ENCODE measurements at regions not wholly inside any gene's neighbourhood (a gene's known extent, or its start where the extent isn't known, plus 50 kb on each side); places are given as distances from the start of the nearest gene placed in this dataset.
A peak's percentile ranks its signal among the peaks of the same experiment; 100 is the strongest.

GRCh38 chr6:112697265-112697664 lies 350.1 kb downstream of the RFPL4B start:
- DNase-seq (ENCODE audit: insufficient read length, low spot score) = no peak
- FAIRE-seq = no peak

- FAIRE-seq = no peak
- DNase-seq (ENCODE audit: insufficient read length, low spot score) = no peak
These were observed 354.1 kb downstream of the RFPL4B start for GRCh38 chr6:112701201-112701600.

GRCh38 chr6:112710710-112711109 lies 363.6 kb downstream of the RFPL4B start:
- FAIRE-seq (no peak), DNase-seq (ENCODE audit: insufficient read length, low spot score) (no peak)

- FAIRE-seq (no peak), DNase-seq (ENCODE audit: insufficient read length, low spot score) (no peak)
These were observed 366.3 kb downstream of the RFPL4B start for GRCh38 chr6:112713402-112713801.

- DNase-seq (ENCODE audit: insufficient read length, low spot score) (no peak), FAIRE-seq (no peak)
These were observed 370.3 kb downstream of the RFPL4B start for GRCh38 chr6:112717401-112717800.

- no peak for DNase-seq (ENCODE audit: insufficient read length, low spot score)
- FAIRE-seq = no peak
These were observed 370.7 kb downstream of the RFPL4B start for GRCh38 chr6:112717856-112718255.

DNA sequence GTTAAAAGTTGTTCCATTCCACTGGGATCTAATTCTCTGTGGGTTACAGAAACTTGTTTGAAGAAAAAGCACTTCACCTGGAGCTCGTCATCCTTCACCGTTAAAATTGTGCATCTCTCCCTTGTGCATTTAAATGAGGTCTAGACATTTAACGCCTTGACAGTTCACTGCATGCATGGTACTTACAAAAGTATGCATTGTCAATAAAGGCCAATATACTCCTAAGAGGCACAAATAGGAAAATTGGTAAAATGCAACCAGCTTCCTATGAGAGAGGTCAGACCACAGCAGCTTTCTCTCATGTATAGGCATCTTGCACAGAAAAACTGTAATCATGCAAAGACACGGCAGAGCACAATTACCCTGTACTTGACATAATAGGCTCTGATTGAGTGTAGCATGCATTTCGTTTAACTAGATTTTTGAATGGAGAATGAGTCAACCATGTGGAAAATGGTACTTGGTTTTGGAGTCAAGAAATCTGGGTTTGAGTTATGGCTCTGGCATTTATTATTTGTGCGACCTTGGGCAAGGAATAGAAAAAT lies 378.5 kb downstream of the RFPL4B start:
- DNase-seq (ENCODE audit: insufficient read length, low spot score) (no peak), FAIRE-seq (no peak)

GRCh38 chr6:112735129-112735528 lies 388.0 kb downstream of the RFPL4B start:
- no peak for FAIRE-seq
- no peak for DNase-seq (ENCODE audit: insufficient read length, low spot score)

DNA sequence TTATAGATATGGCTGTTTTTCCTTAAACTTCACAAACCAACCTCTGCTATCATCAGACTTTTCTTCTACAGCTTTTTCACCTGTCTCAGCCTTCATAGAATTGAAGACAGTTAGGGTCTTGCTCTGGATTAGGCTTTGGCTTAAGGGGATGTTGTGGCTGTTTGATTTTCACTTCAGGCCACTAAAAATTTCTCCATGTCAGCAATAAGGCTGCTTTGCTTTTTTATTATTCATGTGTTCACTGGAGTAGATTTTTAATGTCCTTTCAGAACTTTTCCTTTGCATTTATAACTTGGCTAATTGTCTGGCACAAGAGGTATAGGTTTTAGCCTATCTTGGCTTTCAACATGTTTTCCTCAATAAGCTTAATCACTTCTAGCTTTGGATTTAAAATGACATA lies 392.6 kb downstream of the RFPL4B start:
- FAIRE-seq (no peak), DNase-seq (ENCODE audit: insufficient read length, low spot score) (no peak)

DNA sequence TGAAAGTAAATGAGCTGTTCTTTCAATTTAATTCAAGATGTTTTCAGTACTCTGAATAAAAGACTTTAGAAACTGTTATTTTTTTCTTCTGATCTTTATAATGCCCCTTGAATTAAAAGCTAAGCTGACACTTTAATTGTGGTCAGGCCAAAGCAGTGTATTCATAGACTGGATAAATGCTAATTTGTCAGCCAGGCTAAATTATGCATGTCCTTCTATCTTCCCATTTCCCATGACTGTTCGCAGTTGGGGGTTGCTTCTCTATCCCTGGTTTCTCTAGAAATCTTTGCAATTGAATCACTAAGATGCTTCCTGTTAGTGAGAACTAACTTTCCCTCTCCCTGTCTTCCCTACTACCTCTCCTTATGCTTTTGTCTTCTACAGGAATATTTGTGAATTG lies 396.2 kb downstream of the RFPL4B start:
- FAIRE-seq (no peak), DNase-seq (ENCODE audit: insufficient read length, low spot score) (no peak)

GRCh38 chr6:112744827-112745226 lies 397.7 kb downstream of the RFPL4B start:
- FAIRE-seq (no peak), DNase-seq (ENCODE audit: insufficient read length, low spot score) (no peak)

GRCh38 chr6:112745765-112746164 lies 398.6 kb downstream of the RFPL4B start:
- no peak for FAIRE-seq
- no peak for DNase-seq (ENCODE audit: insufficient read length, low spot score)

DNA sequence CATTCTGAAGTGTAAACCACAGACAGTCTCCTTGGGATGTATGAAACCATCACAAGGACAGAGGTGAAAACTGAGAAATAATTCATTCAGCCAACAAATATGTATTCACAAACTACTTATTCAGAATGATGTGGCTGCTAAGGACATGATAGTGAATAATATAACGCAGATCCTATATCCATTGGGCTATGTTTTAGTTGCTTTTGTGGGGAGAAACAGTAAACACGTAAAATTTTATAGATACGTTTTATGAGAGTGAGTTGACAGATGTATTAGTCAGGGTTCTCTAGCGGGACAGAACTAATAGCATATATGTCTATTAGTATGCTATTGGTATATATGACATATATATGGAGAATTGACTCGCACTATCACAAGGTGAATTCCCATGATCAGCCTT lies 402.5 kb downstream of the RFPL4B start:
- no peak for FAIRE-seq
- no peak for DNase-seq (ENCODE audit: insufficient read length, low spot score)

GRCh38 chr6:112752305-112752704 lies 405.2 kb downstream of the RFPL4B start:
- DNase-seq (ENCODE audit: insufficient read length, low spot score) (no peak), FAIRE-seq (no peak)

- no peak for FAIRE-seq
These were observed 405.7 kb downstream of the RFPL4B start for GRCh38 chr6:112752791-112753190.

GRCh38 chr6:112760831-112761230 lies 413.7 kb downstream of the RFPL4B start:
- no peak for DNase-seq (ENCODE audit: insufficient read length, low spot score)

More at GRCh38 chr6:112752791-112753190, 405.7 kb downstream of the RFPL4B start:
- DNase-seq (ENCODE audit: insufficient read length, low spot score) = no peak

GRCh38 chr6:112761740-112762139 lies 414.6 kb downstream of the RFPL4B start:
- FAIRE-seq = no peak
- no peak for DNase-seq (ENCODE audit: insufficient read length, low spot score)

More at GRCh38 chr6:112760831-112761230, 413.7 kb downstream of the RFPL4B start:
- no peak for FAIRE-seq

DNA sequence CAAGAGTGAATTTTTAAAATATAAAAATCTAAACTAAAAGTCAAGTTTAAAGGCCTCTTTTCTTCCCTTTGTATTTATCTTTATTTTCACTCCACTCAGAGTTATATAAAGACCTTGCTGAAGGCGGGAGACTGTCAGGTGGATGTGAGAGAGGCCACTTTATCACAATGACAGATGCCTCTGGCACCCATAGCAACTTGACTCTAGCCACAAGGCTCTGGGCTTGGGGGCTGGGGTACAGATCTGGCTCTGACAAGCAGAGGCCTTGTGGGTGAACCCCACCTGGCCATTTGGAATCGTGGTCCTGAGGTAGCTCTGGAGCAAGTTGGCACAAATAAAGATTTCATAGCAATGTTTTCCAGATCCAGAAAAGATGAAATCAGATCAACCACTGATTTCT lies 417.2 kb downstream of the RFPL4B start:
- DNase-seq (ENCODE audit: insufficient read length, low spot score) (no peak), FAIRE-seq (no peak)

DNA sequence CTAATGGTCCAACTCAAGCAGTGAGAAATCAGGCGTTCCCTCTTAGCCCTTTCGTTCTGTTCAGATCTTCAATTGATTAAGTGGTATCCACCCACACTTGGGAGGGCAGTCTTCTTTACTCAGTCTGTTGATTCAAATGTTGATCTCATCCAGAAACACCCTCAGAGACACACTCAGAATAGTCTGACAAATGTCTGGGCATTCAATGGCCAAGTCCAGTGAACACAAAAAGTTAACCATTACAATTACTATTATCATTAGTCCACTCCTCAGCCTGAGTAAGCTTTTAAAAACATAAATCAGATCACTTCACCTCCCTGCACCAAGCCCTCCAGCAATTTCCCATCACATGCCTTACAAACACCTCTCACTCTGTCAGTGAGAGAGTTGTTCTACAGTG lies 423.2 kb downstream of the RFPL4B start:
- no peak for DNase-seq (ENCODE audit: insufficient read length, low spot score)
- FAIRE-seq = no peak

- no peak for FAIRE-seq
- no peak for DNase-seq (ENCODE audit: insufficient read length, low spot score)
These were observed 426.1 kb downstream of the RFPL4B start for GRCh38 chr6:112773187-112773586.

- DNase-seq (ENCODE audit: insufficient read length, low spot score) = no peak
- no peak for FAIRE-seq
These were observed 427.2 kb downstream of the RFPL4B start for GRCh38 chr6:112774319-112774718.

DNA sequence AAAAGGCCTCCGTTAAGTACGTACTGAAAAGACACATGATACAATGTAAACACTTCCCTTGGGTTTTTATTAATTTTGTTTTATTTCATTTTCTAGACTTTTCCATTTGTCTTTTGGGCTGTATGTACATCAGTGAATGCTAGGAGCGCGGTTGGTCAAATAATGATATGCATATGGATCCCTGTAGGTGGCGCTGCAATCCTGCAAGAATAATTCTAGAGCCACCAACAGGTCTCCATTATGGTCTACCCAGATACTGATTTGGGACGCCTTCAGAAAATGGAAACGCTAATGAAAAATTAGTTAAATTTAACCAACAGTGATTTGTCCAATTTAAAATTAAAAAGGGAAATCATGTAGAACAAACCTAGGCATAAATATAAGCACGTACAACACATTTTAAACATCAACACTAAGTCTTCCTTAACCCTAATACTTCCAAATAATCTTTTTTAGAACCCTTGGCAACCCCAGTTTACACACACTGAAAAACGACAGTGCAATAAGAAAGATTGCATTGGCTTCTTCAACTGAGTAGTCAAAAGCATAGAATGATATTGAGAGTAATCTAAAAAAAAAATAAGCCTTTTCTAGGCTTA lies 433.5 kb downstream of the RFPL4B start:
- DNase-seq (ENCODE audit: insufficient read length, low spot score) = peak; percentile 9
- peak; percentile 65 for FAIRE-seq

- DNase-seq (ENCODE audit: insufficient read length, low spot score) (no peak), FAIRE-seq (no peak)
These were observed 434.1 kb downstream of the RFPL4B start for GRCh38 chr6:112781241-112781640.

All from GM19239 (cell line).